ENCODE measurements at regions not wholly inside any gene's neighbourhood (a gene's known extent, or its start where the extent isn't known, plus 50 kb on each side); places are given as distances from the start of the nearest gene placed in this dataset.

- ATAC-seq (no peak), DNase-seq (no peak)
- ChIA-PET POLR2A (no interaction called here), CTCF (no interaction called here)
- H3K4me1 Mint-ChIP-seq, result peaks cover 0 to 5% (median 0%) of the 10 kb centered on the region in 7 donors
- intact Hi-C loops (cut with micrococcal nuclease), result no loop called here
- no peak overlapping the region for H3K27ac ChIP-seq (ENCODE audit: low read depth, low read length)
- H3K36me3 Mint-ChIP-seq, result no peaks in the 10 kb centered on the region
- H3K4me3 ChIP-seq (ENCODE audit: low read length), result no peak overlapping the region
- no peaks in the 10 kb centered on the region for H3K27me3 ChIP-seq (ENCODE audit: control insufficient read depth in 2 of 2, insufficient read depth in 2 of 2, low read length in 2 of 2)
- H3K27ac Mint-ChIP-seq, result no peak overlapping the region
- H3K27me3 Mint-ChIP-seq, result no peaks in the 10 kb centered on the region
- no peaks in the 10 kb centered on the region for H3K4me1 ChIP-seq (ENCODE audit: control insufficient read depth in 2 of 2, insufficient read depth in 2 of 2, low read length in 2 of 2)
- no peaks in the 10 kb centered on the region for H3K9me3 Mint-ChIP-seq
- H3K9me3 ChIP-seq (ENCODE audit: control insufficient read depth in 2 of 3, low read length in 3 of 3), result no peaks in the 10 kb centered on the region
- no peaks in the 10 kb centered on the region for H3K36me3 ChIP-seq (ENCODE audit: control insufficient read depth in 2 of 3, insufficient read depth in 3 of 3, low read length in 3 of 3)
- H3K4me3 Mint-ChIP-seq, result no peak overlapping the region
Measured at GRCh38 chr20:47406849-47407682, 50.6 kb upstream of the ZMYND8 start.

- intact Hi-C loops (cut with micrococcal nuclease), result loop anchor here in 1 of 2 donors (10.0 kb wide), 1 partner anchor 94 kb away; the partner anchor contains the start of gene NCOA3
- H3K9me3 Mint-ChIP-seq, result no peaks in the 10 kb centered on the region
- H3K36me3 ChIP-seq (ENCODE audit: control insufficient read depth in 2 of 3, insufficient read depth in 3 of 3, low read length in 3 of 3), result no peaks in the 10 kb centered on the region
- H3K27ac ChIP-seq (ENCODE audit: low read depth, low read length), result no peak overlapping the region
- DNase-seq (no peak), ATAC-seq (no peak)
- H3K36me3 Mint-ChIP-seq, result peaks cover 0 to 4% (median 0%) of the 10 kb centered on the region in 5 donors
- H3K4me1 ChIP-seq (ENCODE audit: control insufficient read depth in 2 of 2, insufficient read depth in 2 of 2, low read length in 2 of 2), result peaks cover 13 to 15% of the 10 kb centered on the region in 2 donors
- ChIA-PET CTCF (interaction anchor here (2.3 kb wide), 1 partner anchor 28 kb away, joined by 11 read pairs; no protein-coding TSS in a partner anchor), POLR2A (no interaction called here)
- H3K9me3 ChIP-seq (ENCODE audit: control insufficient read depth in 2 of 3, low read length in 3 of 3), result no peaks in the 10 kb centered on the region
- no peak overlapping the region for H3K27ac Mint-ChIP-seq
- no peaks in the 10 kb centered on the region for H3K27me3 Mint-ChIP-seq
- H3K4me3 Mint-ChIP-seq, result peak overlapping the region in 1 of 10 donors; percentile 20
- no peaks in the 10 kb centered on the region for H3K27me3 ChIP-seq (ENCODE audit: control insufficient read depth in 2 of 2, insufficient read depth in 2 of 2, low read length in 2 of 2)
- H3K4me1 Mint-ChIP-seq, result peaks cover 10 to 26% (median 25%) of the 10 kb centered on the region in 7 donors
- no peak overlapping the region for H3K4me3 ChIP-seq (ENCODE audit: low read length)
Measured at GRCh38 chr20:47411161-47411560, 54.7 kb upstream of the ZMYND8 start.

- DNase-seq, result no peak
- H3K9me3 Mint-ChIP-seq, result no peaks in the 10 kb centered on the region
- H3K27ac Mint-ChIP-seq, result peak overlapping the region in 2 of 9 donors; percentile 76 to 86
- no peaks in the 10 kb centered on the region for H3K27me3 ChIP-seq (ENCODE audit: control insufficient read depth in 2 of 2, insufficient read depth in 2 of 2, low read length in 2 of 2)
- H3K27me3 Mint-ChIP-seq, result no peaks in the 10 kb centered on the region
- no peak for ATAC-seq
- H3K36me3 ChIP-seq (ENCODE audit: control insufficient read depth in 2 of 3, insufficient read depth in 3 of 3, low read length in 3 of 3), result no peaks in the 10 kb centered on the region
- CTCF ChIA-PET, result interaction anchor here (0.6 to 2.3 kb wide), 4 partner anchors 10 to 157 kb away, joined by 3 to 11 read pairs (median 4); no protein-coding TSS in a partner anchor
- peaks cover 14 to 35% (median 32%) of the 10 kb centered on the region in 7 donors for H3K4me1 Mint-ChIP-seq
- H3K4me3 Mint-ChIP-seq, result peak overlapping the region in 1 of 10 donors; percentile 78
- H3K4me1 ChIP-seq (ENCODE audit: control insufficient read depth in 2 of 2, insufficient read depth in 2 of 2, low read length in 2 of 2), result peaks cover 13 to 19% of the 10 kb centered on the region in 2 donors
- H3K27ac ChIP-seq (ENCODE audit: low read depth, low read length), result no peak overlapping the region
- POLR2A ChIA-PET, result interaction anchor here (0.5 to 1.4 kb wide), 2 partner anchors 15 to 90 kb away, joined by 3 to 6 read pairs; partner anchors contain the start of gene NCOA3
- H3K36me3 Mint-ChIP-seq, result peaks cover 0 to 7% (median 0%) of the 10 kb centered on the region in 5 donors
- no peak overlapping the region for H3K4me3 ChIP-seq (ENCODE audit: low read length)
- no peaks in the 10 kb centered on the region for H3K9me3 ChIP-seq (ENCODE audit: control insufficient read depth in 2 of 3, low read length in 3 of 3)
- intact Hi-C loops (cut with micrococcal nuclease), result loop anchor here in 1 of 2 donors (10.0 kb wide), 1 partner anchor 93 kb away; the partner anchor contains the start of gene NCOA3
Measured at GRCh38 chr20:47412083-47412482, 55.6 kb upstream of the ZMYND8 start.

GRCh38 chr20:47413189-47413588, 56.7 kb upstream of the ZMYND8 start:
- H3K4me1 ChIP-seq (ENCODE audit: control insufficient read depth in 2 of 2, insufficient read depth in 2 of 2, low read length in 2 of 2), result peaks cover 13 to 19% of the 10 kb centered on the region in 2 donors
- peaks cover 14 to 46% (median 38%) of the 10 kb centered on the region in 7 donors for H3K4me1 Mint-ChIP-seq

GRCh38 chr20:47417245-47418068, 61.0 kb upstream of the ZMYND8 start:
- no peaks in the 10 kb centered on the region for H3K9me3 Mint-ChIP-seq
- H3K27me3 Mint-ChIP-seq, result no peaks in the 10 kb centered on the region
- peaks cover 0 to 7% (median 0%) of the 10 kb centered on the region in 5 donors for H3K36me3 Mint-ChIP-seq
- peaks cover 14 to 48% (median 37%) of the 10 kb centered on the region in 7 donors for H3K4me1 Mint-ChIP-seq
- no peak overlapping the region for H3K4me3 Mint-ChIP-seq
- ChIA-PET POLR2A (interaction anchor here (0.6 to 2.2 kb wide), 2 partner anchors 85 to 145 kb away, joined by 3 to 5 read pairs; partner anchors contain the start of gene NCOA3), CTCF (interaction anchor here (0.7 kb wide), 1 partner anchor 85 kb away, joined by 5 read pairs; no protein-coding TSS in a partner anchor)
- H3K4me1 ChIP-seq (ENCODE audit: control insufficient read depth in 2 of 2, insufficient read depth in 2 of 2, low read length in 2 of 2), result peaks cover 13 to 19% of the 10 kb centered on the region in 2 donors
- intact Hi-C loops (cut with micrococcal nuclease), result loop anchor here (5.0 to 10.0 kb wide), 3 partner anchors 35 to 87 kb away; partner anchors contain the start of gene NCOA3 (in 1 of the 2)
- H3K27me3 ChIP-seq (ENCODE audit: control insufficient read depth in 2 of 2, insufficient read depth in 2 of 2, low read length in 2 of 2), result no peaks in the 10 kb centered on the region
- DNase-seq (no peak), ATAC-seq (no peak)
- H3K4me3 ChIP-seq (ENCODE audit: low read length), result no peak overlapping the region
- H3K27ac ChIP-seq (ENCODE audit: low read depth, low read length), result no peak overlapping the region
- no peaks in the 10 kb centered on the region for H3K36me3 ChIP-seq (ENCODE audit: control insufficient read depth in 2 of 3, insufficient read depth in 3 of 3, low read length in 3 of 3)
- H3K27ac Mint-ChIP-seq, result peak overlapping the region in 8 of 9 donors; percentile 29 to 91 (median 69)
- no peaks in the 10 kb centered on the region for H3K9me3 ChIP-seq (ENCODE audit: control insufficient read depth in 2 of 3, low read length in 3 of 3)

More at GRCh38 chr20:47413189-47413588, 56.7 kb upstream of the ZMYND8 start:
- no peak for ATAC-seq
- peak overlapping the region in 7 of 9 donors; percentile 54 to 94 (median 76) for H3K27ac Mint-ChIP-seq
- no peak for DNase-seq
- no peak overlapping the region for H3K4me3 ChIP-seq (ENCODE audit: low read length)
- no peaks in the 10 kb centered on the region for H3K36me3 ChIP-seq (ENCODE audit: control insufficient read depth in 2 of 3, insufficient read depth in 3 of 3, low read length in 3 of 3)
- ChIA-PET CTCF (interaction anchor here (0.7 to 2.3 kb wide), 2 partner anchors 30 to 35 kb away, joined by 3 to 11 read pairs; no protein-coding TSS in a partner anchor), POLR2A (interaction anchor here (1.4 kb wide), 1 partner anchor 89 kb away, joined by 6 read pairs; the partner anchor contains the start of gene NCOA3)
- intact Hi-C loops (cut with micrococcal nuclease), result loop anchor here in 1 of 2 donors (10.0 kb wide), 1 partner anchor 92 kb away; the partner anchor contains the start of gene NCOA3
- H3K9me3 ChIP-seq (ENCODE audit: control insufficient read depth in 2 of 3, low read length in 3 of 3), result no peaks in the 10 kb centered on the region
- peaks cover 0 to 7% (median 0%) of the 10 kb centered on the region in 5 donors for H3K36me3 Mint-ChIP-seq
- H3K4me3 Mint-ChIP-seq, result peak overlapping the region in 2 of 10 donors; percentile 6 to 78
- H3K27me3 ChIP-seq (ENCODE audit: control insufficient read depth in 2 of 2, insufficient read depth in 2 of 2, low read length in 2 of 2), result no peaks in the 10 kb centered on the region
- no peaks in the 10 kb centered on the region for H3K9me3 Mint-ChIP-seq
- H3K27me3 Mint-ChIP-seq, result no peaks in the 10 kb centered on the region
- no peak overlapping the region for H3K27ac ChIP-seq (ENCODE audit: low read depth, low read length)

Measured in naive thymus-derived CD4-positive, alpha-beta T cell (primary cell).